OCI-LY3 (cell line): ENCODE measurements at regions not wholly inside any gene's neighbourhood (a gene's known extent, or its start where the extent isn't known, plus 50 kb on each side); places are given as distances from the start of the nearest gene placed in this dataset.

ENCODE experiments used
- CTCF ChIP-seq: fragments of 200-600, 300-600 bp; sonication (generic); IDR thresholded peaks from 2 replicates; pipeline ENCODE4 v1.5.1; 2014; ENCODE audit warnings: antibody characterized with exemption, low read length, low read depth
- EZH2phosphoT487 ChIP-seq: fragments of 200-600 bp; shearing (Covaris generic); IDR thresholded peaks from 2 replicates; pipeline ENCODE4 v1.6.1; 2018; ENCODE audit warnings: antibody characterized with exemption, mixed run types, low read depth

DNA sequence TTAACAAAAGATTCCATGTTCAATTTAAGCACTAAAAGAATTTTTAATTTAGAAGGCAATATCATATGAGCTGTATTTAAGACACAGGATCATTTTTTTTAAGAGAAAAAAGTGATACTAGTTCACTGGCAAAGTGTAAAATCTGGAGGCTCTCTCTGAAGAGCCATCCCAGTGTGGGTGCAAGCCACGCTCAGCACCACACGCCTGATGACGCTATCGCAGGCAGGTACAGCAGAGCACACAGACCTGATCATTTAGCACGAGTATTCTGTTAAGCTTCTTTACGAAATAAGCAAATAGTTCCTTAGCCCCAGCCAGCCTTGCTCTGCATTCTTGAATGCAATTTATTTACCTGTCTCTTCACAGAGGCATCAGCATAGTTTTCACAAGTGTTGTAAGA is 198.6 kb downstream of the SIPA1L2 start:
- no peak for TF ChIP-seq CTCF
- TF ChIP-seq EZH2phosphoT487, result no peak
